ENCODE measurements at regions not wholly inside any gene's neighbourhood (a gene's known extent, or its start where the extent isn't known, plus 50 kb on each side); places are given as distances from the start of the nearest gene placed in this dataset.

DNA sequence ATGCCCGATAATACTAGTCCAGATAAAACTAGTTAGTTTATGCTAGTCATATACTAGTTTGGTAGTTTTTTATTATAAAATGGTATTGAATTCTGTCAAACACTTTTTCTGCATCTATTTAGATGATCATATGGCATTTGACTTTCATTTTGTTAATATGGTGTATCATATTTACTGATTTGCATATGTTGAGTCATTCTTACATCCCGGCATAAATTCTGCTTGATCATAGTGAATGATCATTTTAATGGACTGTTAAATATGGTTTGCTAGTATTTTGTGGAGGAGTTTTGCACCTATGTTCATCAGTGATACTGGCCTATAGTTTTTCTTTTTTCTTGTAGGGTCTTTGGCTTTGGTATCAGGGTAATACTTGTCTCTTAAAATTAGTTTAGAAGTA is 365.6 kb downstream of the TAF11L14 start:
- Histone ChIP-seq H2BK20ac (ENCODE audit: low read depth, low read length, poor library complexity, severe bottlenecking) (no peak overlapping the region), H2AFZ (ENCODE audit: low read length) (no peak overlapping the region), H2BK12ac (ENCODE audit: insufficient read length, low read depth, low read length) (no peak overlapping the region), H3K9ac (ENCODE audit: extremely low read depth, insufficient read length, low read length) (no peak overlapping the region), H3K79me2 (ENCODE audit: insufficient read depth, low read length) (no peaks in the 10 kb centered on the region), H3K27ac (ENCODE audit: insufficient read length, low read depth, low read length) (no peak overlapping the region), H3T11ph (ENCODE audit: low read length) (no peak overlapping the region), H3K4me1 (ENCODE audit: insufficient read depth, low read length) (no peaks in the 10 kb centered on the region), H3K23ac (ENCODE audit: insufficient read length, low read depth, low read length) (no peak overlapping the region), H4K5ac (ENCODE audit: insufficient read length, low read depth, low read length) (no peak overlapping the region), H4K20me1 (ENCODE audit: control insufficient read depth, insufficient read depth, insufficient read length) (no peaks in the 10 kb centered on the region), H3K56ac (ENCODE audit: insufficient read length, low read depth, low read length) (no peak overlapping the region), H3K79me1 (ENCODE audit: insufficient read depth, low read depth, low read length, poor library complexity, severe bottlenecking) (no peaks in the 10 kb centered on the region), H3K18ac (ENCODE audit: insufficient read length, low read depth, low read length) (no peak overlapping the region), H3K4me2 (ENCODE audit: insufficient read depth, insufficient read length, low read length) (no peak overlapping the region), H2BK5ac (ENCODE audit: insufficient read length, low read length) (no peak overlapping the region), H2BK120ac (ENCODE audit: low read depth, low read length, poor library complexity, severe bottlenecking) (no peak overlapping the region), H3K27me3 (ENCODE audit: insufficient read depth, low read length) (no peaks in the 10 kb centered on the region), H4K91ac (ENCODE audit: insufficient read length, low read depth, low read length) (no peak overlapping the region), H3K14ac (ENCODE audit: insufficient read depth, low read length) (no peak overlapping the region), H3K4ac (ENCODE audit: low read depth, low read length) (no peak overlapping the region), H2BK15ac (ENCODE audit: low read depth, low read length) (no peak overlapping the region), H4K8ac (replicated peaks; ENCODE audit: insufficient read length, low read depth, low read length) (no peak overlapping the region), H3K23me2 (ENCODE audit: insufficient read length, low read depth, low read length, poor library complexity, severe bottlenecking) (no peaks in the 10 kb centered on the region), H3K9me3 (ENCODE audit: control insufficient read depth, low read depth, low read length) (no peaks in the 10 kb centered on the region), H2AK5ac (ENCODE audit: insufficient read length, low read length) (no peak overlapping the region)
- H3K27me3 Mint-ChIP-seq (ENCODE audit: low read depth), result no peaks in the 10 kb centered on the region
- no peaks in the 10 kb centered on the region for H3K4me1 Mint-ChIP-seq
- no peak overlapping the region for H3K4me3 Mint-ChIP-seq
- no peak overlapping the region for H3K27ac Mint-ChIP-seq
- no peak for TF ChIP-seq CTCF (conservative IDR thresholded peaks at IDR 0.05)
- DNase-seq, result no peak
- no peaks in the 10 kb centered on the region for H3K9me3 Mint-ChIP-seq
- H3K36me3 Mint-ChIP-seq (ENCODE audit: insufficient read depth in 1 of 3, low read depth in 3 of 3), result no peaks in the 10 kb centered on the region
- WGBS (ENCODE audit: extremely low coverage, insufficient read length, low lambda C conversion rate), result no CpG with 5 or more reads among the region's 2 CpGs

Measured in H9 (cell line).